ENCODE measurements at regions not wholly inside any gene's neighbourhood (a gene's known extent, or its start where the extent isn't known, plus 50 kb on each side); places are given as distances from the start of the nearest gene placed in this dataset.

GRCh38 chr1:219817914-219818313 is 110.4 kb downstream of the SLC30A10 start (continued):
- TF ChIP-seq CTCF (tag by site-specific recombination; IDR thresholded peaks at IDR 0.05) = no peak
- TF ChIP-seq ZSCAN23 (tag by site-specific recombination; IDR thresholded peaks at IDR 0.05) = no peak
- TF ChIP-seq ZNF398 (tag by site-specific recombination; IDR thresholded peaks at IDR 0.05) = no peak
- TF ChIP-seq ZNF433 (tag by site-specific recombination; IDR thresholded peaks at IDR 0.05; ENCODE audit: low read depth) = no peak
- no peak for TF ChIP-seq ZNF324 (tag by site-specific recombination; IDR thresholded peaks at IDR 0.05)
- TF ChIP-seq, protein P1, sequence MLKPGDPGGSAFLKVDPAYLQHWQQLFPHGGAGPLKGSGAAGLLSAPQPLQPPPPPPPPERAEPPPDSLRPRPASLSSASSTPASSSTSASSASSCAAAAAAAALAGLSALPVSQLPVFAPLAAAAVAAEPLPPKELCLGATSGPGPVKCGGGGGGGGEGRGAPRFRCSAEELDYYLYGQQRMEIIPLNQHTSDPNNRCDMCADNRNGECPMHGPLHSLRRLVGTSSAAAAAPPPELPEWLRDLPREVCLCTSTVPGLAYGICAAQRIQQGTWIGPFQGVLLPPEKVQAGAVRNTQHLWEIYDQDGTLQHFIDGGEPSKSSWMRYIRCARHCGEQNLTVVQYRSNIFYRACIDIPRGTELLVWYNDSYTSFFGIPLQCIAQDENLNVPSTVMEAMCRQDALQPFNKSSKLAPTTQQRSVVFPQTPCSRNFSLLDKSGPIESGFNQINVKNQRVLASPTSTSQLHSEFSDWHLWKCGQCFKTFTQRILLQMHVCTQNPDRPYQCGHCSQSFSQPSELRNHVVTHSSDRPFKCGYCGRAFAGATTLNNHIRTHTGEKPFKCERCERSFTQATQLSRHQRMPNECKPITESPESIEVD (tag by site-specific recombination; IDR thresholded peaks at IDR 0.05) = peak; percentile 79
- no peak for TF ChIP-seq ZBTB21 (tag by site-specific recombination; IDR thresholded peaks at IDR 0.05)
- TF ChIP-seq ZNF350 (tag by site-specific recombination; IDR thresholded peaks at IDR 0.05) = no peak
- 0 out of 2 replicates have a peak, but pooled peaks have one; percentile 13 for TF ChIP-seq ZNF335 (tag by site-specific recombination; conservative IDR thresholded peaks at IDR 0.05)
- TF ChIP-seq ZNF629 (tag by site-specific recombination; IDR thresholded peaks at IDR 0.05) = peak; percentile 68
- no peak for TF ChIP-seq ZNF513 (tag by site-specific recombination; IDR thresholded peaks at IDR 0.05)
- TF ChIP-seq GFI1B (tag by site-specific recombination; IDR thresholded peaks at IDR 0.05) = no peak
- 0 out of 2 replicates have a peak, but pooled peaks have one; percentile 25 for TF ChIP-seq ZNF10 (tag by site-specific recombination; IDR thresholded peaks at IDR 0.05)
- TF ChIP-seq ZNF214 (tag by site-specific recombination; IDR thresholded peaks at IDR 0.05; ENCODE audit: borderline replicate concordance) = no peak
- TF ChIP-seq ZBTB10 (tag by site-specific recombination; IDR thresholded peaks at IDR 0.05) = no peak
- TF ChIP-seq, protein P2, sequence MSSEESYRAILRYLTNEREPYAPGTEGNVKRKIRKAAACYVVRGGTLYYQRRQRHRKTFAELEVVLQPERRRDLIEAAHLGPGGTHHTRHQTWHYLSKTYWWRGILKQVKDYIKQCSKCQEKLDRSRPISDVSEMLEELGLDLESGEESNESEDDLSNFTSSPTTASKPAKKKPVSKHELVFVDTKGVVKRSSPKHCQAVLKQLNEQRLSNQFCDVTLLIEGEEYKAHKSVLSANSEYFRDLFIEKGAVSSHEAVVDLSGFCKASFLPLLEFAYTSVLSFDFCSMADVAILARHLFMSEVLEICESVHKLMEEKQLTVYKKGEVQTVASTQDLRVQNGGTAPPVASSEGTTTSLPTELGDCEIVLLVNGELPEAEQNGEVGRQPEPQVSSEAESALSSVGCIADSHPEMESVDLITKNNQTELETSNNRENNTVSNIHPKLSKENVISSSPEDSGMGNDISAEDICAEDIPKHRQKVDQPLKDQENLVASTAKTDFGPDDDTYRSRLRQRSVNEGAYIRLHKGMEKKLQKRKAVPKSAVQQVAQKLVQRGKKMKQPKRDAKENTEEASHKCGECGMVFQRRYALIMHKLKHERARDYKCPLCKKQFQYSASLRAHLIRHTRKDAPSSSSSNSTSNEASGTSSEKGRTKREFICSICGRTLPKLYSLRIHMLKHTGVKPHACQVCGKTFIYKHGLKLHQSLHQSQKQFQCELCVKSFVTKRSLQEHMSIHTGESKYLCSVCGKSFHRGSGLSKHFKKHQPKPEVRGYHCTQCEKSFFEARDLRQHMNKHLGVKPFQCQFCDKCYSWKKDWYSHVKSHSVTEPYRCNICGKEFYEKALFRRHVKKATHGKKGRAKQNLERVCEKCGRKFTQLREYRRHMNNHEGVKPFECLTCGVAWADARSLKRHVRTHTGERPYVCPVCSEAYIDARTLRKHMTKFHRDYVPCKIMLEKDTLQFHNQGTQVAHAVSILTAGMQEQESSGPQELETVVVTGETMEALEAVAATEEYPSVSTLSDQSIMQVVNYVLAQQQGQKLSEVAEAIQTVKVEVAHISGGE (tag by site-specific recombination; conservative IDR thresholded peaks at IDR 0.05; ENCODE audit: low read depth) = no peak
- TF ChIP-seq, protein P3, sequence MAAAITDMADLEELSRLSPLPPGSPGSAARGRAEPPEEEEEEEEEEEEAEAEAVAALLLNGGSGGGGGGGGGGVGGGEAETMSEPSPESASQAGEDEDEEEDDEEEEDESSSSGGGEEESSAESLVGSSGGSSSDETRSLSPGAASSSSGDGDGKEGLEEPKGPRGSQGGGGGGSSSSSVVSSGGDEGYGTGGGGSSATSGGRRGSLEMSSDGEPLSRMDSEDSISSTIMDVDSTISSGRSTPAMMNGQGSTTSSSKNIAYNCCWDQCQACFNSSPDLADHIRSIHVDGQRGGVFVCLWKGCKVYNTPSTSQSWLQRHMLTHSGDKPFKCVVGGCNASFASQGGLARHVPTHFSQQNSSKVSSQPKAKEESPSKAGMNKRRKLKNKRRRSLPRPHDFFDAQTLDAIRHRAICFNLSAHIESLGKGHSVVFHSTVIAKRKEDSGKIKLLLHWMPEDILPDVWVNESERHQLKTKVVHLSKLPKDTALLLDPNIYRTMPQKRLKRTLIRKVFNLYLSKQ (tag by site-specific recombination; IDR thresholded peaks at IDR 0.05; ENCODE audit: borderline replicate concordance) = no peak
- no peak for TF ChIP-seq ZFP3 (tag by site-specific recombination; IDR thresholded peaks at IDR 0.05; ENCODE audit: low read depth)
